Neutrophil (primary cell): ENCODE measurements at regions not wholly inside any gene's neighbourhood (a gene's known extent, or its start where the extent isn't known, plus 50 kb on each side); places are given as distances from the start of the nearest gene placed in this dataset.

Experiments
- H3K27ac ChIP-seq: fragments of 200-600 bp; sonication (generic); 2 replicates; pipeline ENCODE4 v1.5.1; 2016; ENCODE audit warnings: mild to moderate bottlenecking, moderate library complexity
- H3K27me3 ChIP-seq: fragments of 200-600 bp; sonication (generic); 2 replicates; pipeline ENCODE4 v1.6.0; 2016; ENCODE audit warnings: mild to moderate bottlenecking
- H3K36me3 ChIP-seq: fragments of 200-600 bp; sonication (generic); 2 replicates; pipeline ENCODE4 v1.5.1; 2017
- H3K4me1 ChIP-seq, 2 experiments: fragments of 200-600 bp in 1 of 2; sonication (generic) in 1 of 2; 1 replicate in 1 of 2; 2 replicates in 1 of 2; pipeline versions ENCODE4 v1.5.1 to v1.6.1; 2013 to 2016; ENCODE audit warnings: low read depth in 1 of 2, low read length in 1 of 2, mild to moderate bottlenecking in 1 of 2, moderate library complexity in 1 of 2; ENCODE audit not compliant: control insufficient read depth in 1 of 2, insufficient read depth in 1 of 2
- H3K4me3 ChIP-seq, 2 experiments: fragments of 200-600 bp in 1 of 2; sonication (generic) in 1 of 2; 1 replicate in 1 of 2; 2 replicates in 1 of 2; pipeline ENCODE4 v1.5.1; 2013 to 2016; ENCODE audit warnings: low read depth in 1 of 2, low read length in 1 of 2, mild to moderate bottlenecking in 1 of 2, moderate library complexity in 1 of 2
- H3K9me3 ChIP-seq: fragments of 200-600 bp; sonication (generic); 2 replicates; pipeline ENCODE4 v1.5.1; 2016
- TF ChIP-seq, protein P1 (sequence below): fragments of 200-600 bp; sonication (generic); IDR thresholded peaks from 2 replicates; pipeline ENCODE4 v1.5.1; 2016; ENCODE audit warnings: antibody characterized with exemption

DNA sequence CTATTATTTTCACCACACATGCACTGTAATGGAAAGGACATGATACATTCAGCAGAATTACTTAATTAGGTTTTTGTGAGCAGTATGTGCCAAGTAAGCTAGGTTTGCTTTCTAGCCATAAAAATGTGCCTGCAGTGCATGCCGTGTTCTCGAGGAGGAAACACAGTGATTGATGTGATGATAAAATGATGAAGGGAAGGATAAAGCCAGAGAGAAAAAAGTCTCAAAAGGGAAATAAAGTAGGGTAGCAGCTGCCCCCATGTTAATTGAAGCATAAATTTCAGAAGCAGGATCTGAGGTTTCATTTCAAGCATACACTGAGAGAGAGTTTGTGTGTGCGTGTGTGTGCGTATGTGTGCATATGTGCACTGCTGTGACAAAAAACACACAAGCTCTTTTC is 714.2 kb upstream of the C9orf72 start:
- Histone ChIP-seq H3K36me3 (no peaks in the 10 kb centered on the region), H3K9me3 (no peaks in the 10 kb centered on the region), H3K4me3 (no peak overlapping the region), H3K27me3 (no peaks in the 10 kb centered on the region), H3K4me1 (no peaks in the 10 kb centered on the region), H3K27ac (no peak overlapping the region)
- TF ChIP-seq, protein P1, sequence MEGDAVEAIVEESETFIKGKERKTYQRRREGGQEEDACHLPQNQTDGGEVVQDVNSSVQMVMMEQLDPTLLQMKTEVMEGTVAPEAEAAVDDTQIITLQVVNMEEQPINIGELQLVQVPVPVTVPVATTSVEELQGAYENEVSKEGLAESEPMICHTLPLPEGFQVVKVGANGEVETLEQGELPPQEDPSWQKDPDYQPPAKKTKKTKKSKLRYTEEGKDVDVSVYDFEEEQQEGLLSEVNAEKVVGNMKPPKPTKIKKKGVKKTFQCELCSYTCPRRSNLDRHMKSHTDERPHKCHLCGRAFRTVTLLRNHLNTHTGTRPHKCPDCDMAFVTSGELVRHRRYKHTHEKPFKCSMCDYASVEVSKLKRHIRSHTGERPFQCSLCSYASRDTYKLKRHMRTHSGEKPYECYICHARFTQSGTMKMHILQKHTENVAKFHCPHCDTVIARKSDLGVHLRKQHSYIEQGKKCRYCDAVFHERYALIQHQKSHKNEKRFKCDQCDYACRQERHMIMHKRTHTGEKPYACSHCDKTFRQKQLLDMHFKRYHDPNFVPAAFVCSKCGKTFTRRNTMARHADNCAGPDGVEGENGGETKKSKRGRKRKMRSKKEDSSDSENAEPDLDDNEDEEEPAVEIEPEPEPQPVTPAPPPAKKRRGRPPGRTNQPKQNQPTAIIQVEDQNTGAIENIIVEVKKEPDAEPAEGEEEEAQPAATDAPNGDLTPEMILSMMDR = no peak

DNA sequence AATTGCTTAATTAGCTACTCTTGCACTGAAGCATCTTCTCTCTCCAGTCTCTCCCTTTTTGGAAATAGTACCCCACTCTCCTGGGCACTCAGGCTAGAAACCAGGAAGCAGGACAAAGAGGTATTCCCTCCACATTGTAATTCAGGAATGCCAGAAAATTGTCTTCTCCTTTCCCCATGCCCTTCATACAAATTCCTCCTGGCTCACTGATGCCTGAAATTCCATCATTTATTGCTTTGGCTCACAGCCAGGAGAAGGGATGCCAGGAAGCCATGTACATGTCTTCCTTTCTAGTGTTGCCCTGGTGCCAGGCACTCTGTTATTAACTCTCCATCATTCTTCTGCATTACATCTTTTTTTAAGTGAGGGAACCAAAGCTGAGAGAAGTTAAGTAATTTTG is 716.5 kb upstream of the C9orf72 start:
- Histone ChIP-seq H3K27ac (no peak overlapping the region), H3K4me1 (no peaks in the 10 kb centered on the region), H3K4me3 (no peak overlapping the region), H3K36me3 (no peaks in the 10 kb centered on the region), H3K27me3 (no peaks in the 10 kb centered on the region), H3K9me3 (no peaks in the 10 kb centered on the region)
- TF ChIP-seq, protein P1 = no peak

DNA sequence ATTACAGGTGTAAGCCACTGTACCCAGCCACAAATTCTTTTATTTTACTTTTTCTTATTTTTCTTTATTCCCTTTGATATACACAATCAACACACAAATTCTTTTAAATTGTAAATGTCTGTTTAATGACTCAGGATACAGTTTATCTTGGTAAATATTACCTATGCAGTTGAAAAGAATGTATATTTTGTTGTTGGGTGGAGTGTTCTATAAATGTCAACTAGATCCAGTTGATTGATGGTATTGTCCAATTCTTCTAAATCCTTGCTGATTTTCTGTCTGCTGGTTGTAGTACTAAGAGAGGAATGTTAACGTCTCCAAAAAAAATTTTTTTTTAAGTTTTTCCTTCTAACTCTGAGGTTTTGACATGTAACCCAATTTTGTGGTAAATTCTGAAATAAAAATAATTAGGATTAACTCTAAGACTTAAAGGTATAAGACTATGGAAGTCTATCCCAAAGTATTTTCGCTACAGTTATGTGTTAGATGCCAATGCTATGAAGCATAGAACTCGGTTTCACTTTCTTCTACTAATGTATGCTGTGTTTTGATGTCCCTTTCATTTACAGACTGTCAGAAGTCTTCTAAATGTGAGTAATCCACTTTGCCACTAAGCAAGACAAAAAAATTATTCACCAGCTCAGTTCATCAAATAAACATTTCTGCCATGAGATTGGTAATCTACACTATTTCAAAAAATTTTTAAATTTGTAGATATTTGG is 720.2 kb upstream of the C9orf72 start:
- H3K27ac ChIP-seq = no peak overlapping the region
- H3K36me3 ChIP-seq = no peaks in the 10 kb centered on the region
- H3K9me3 ChIP-seq = no peaks in the 10 kb centered on the region
- no peak overlapping the region for H3K4me3 ChIP-seq
- H3K27me3 ChIP-seq = no peaks in the 10 kb centered on the region
- TF ChIP-seq, protein P1 = no peak
- H3K4me1 ChIP-seq = no peaks in the 10 kb centered on the region

DNA sequence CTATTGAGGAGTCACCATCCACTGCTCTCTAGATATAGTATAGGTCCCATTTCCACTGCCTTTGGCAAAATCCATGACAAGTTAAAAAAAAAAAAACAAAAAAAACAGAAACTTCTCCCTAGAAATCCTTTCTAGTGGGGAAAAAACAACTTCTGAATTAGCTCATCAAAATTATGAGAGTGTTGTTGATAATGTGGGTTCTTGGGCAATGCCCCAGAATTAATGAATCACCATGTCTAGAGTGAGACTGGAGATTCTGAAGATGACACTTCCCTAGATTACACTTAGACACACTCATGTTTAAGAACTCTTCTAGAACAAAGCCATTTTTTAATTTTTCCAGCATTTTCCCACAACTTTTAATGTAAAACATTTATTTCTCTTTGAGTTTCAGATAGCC is 728.0 kb upstream of the C9orf72 start:
- no peaks in the 10 kb centered on the region for H3K36me3 ChIP-seq
- H3K27ac ChIP-seq = no peak overlapping the region
- no peaks in the 10 kb centered on the region for H3K9me3 ChIP-seq
- H3K4me3 ChIP-seq = no peak overlapping the region
- TF ChIP-seq, protein P1 = no peak
- no peaks in the 10 kb centered on the region for H3K27me3 ChIP-seq
- H3K4me1 ChIP-seq = no peaks in the 10 kb centered on the region

DNA sequence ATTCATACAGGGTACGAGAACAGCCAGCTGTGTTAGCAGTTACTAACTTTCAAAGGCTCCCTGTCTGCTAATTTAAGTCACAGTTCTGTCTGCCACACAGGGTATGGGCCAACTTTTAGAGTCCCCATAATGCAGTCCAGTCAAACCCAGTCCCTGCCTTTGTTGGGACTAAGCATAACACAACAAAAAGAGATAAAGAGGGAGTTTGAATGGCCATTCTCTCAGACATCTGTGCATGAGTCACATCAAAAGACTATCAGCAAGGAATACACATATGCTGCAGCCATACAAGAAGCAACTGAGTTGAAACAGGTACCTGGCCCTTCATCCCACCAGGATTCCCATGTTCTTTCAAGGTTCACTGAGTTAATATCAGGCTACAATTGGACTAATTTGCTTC is 744.5 kb upstream of the C9orf72 start:
- Histone ChIP-seq H3K27ac (no peak overlapping the region), H3K27me3 (no peaks in the 10 kb centered on the region), H3K4me1 (no peaks in the 10 kb centered on the region), H3K36me3 (no peaks in the 10 kb centered on the region), H3K9me3 (no peaks in the 10 kb centered on the region), H3K4me3 (no peak overlapping the region)
- TF ChIP-seq, protein P1 = no peak
